Nephron progenitor cell (in vitro differentiated cells): ENCODE measurements at regions not wholly inside any gene's neighbourhood (a gene's known extent, or its start where the extent isn't known, plus 50 kb on each side); places are given as distances from the start of the nearest gene placed in this dataset.

Experiments used
- DNase-seq: peaks from one replicate; pipeline ENCODE4 v3.0.0; 2021
- H3K27ac Mint-ChIP-seq: 2 replicates; pipeline ENCODE4 v1.8.0; 2021; ENCODE audit warnings: mild to moderate bottlenecking, moderate library complexity, mixed read lengths
- H3K27me3 Mint-ChIP-seq: 2 replicates; pipeline ENCODE4 v1.8.0; 2021; ENCODE audit warnings: mild to moderate bottlenecking, low read depth, mixed read lengths; ENCODE audit not compliant: poor library complexity
- H3K36me3 Mint-ChIP-seq: 2 replicates; pipeline ENCODE4 v1.8.0; 2021; ENCODE audit warnings: low read depth, mixed read lengths
- H3K4me1 Mint-ChIP-seq: 2 replicates; pipeline ENCODE4 v1.8.0; 2021; ENCODE audit warnings: mixed read lengths
- H3K4me3 Mint-ChIP-seq: 2 replicates; pipeline ENCODE4 v1.8.0; 2021; ENCODE audit warnings: mild to moderate bottlenecking, moderate library complexity, mixed read lengths
- H3K9me3 Mint-ChIP-seq: 2 replicates; pipeline ENCODE4 v1.8.0; 2021; ENCODE audit warnings: mild to moderate bottlenecking, moderate library complexity, mixed read lengths
- TF ChIP-seq, protein P1 (sequence below): fragments of 200-600 bp; sonication (generic); IDR thresholded peaks from 2 replicates; pipeline ENCODE4 v1.5.0; 2021; ENCODE audit warnings: antibody characterized with exemption

DNA sequence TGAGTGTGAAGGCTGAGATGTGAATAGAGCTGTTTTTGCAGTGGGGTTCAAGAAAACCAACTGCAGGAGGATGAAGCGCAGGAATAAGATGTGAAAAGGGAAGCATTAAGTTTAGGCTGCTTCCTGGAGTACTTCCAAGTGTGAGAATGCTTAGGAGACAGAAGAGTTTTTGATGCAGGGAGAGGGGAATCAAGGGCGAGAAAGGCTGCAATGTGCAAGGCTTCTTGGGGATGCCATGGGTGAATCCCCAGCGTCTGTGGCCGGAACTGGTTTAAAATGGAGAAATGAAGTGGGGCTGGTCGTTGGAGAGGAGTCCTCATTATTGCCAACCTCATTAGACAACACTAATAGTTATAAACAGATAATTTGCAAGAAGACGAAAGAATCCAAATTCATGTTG, 764.9 kb downstream of the LIG4 start:
- Mint-ChIP-seq H3K27ac (no peak overlapping the region), H3K4me3 (no peak overlapping the region), H3K27me3 (no peaks in the 10 kb centered on the region), H3K9me3 (peaks cover 38% of the 10 kb centered on the region), H3K4me1 (no peaks in the 10 kb centered on the region), H3K36me3 (no peaks in the 10 kb centered on the region)
- TF ChIP-seq, protein P1, sequence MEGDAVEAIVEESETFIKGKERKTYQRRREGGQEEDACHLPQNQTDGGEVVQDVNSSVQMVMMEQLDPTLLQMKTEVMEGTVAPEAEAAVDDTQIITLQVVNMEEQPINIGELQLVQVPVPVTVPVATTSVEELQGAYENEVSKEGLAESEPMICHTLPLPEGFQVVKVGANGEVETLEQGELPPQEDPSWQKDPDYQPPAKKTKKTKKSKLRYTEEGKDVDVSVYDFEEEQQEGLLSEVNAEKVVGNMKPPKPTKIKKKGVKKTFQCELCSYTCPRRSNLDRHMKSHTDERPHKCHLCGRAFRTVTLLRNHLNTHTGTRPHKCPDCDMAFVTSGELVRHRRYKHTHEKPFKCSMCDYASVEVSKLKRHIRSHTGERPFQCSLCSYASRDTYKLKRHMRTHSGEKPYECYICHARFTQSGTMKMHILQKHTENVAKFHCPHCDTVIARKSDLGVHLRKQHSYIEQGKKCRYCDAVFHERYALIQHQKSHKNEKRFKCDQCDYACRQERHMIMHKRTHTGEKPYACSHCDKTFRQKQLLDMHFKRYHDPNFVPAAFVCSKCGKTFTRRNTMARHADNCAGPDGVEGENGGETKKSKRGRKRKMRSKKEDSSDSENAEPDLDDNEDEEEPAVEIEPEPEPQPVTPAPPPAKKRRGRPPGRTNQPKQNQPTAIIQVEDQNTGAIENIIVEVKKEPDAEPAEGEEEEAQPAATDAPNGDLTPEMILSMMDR, result no peak
- no peak for DNase-seq

DNA sequence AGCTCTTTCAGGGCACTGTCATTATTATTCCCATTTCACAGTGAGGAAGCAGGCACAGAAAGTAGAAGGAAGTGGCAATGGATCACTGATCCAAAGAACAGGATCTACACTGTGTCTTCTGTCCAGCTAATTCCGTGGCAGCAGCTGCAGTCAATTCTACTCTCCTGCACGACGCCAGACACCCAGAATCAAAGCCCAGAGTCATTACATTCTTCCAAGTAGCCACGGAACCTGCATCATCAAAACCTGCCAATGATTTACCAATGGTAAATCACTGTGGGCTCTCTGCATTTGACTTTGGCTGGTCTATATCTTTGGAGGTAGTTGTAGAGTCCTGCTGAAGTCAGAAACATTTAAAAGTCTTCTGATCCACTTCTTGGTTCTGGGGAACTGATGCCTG, 767.7 kb downstream of the LIG4 start:
- Mint-ChIP-seq H3K36me3 (no peaks in the 10 kb centered on the region), H3K27me3 (no peaks in the 10 kb centered on the region), H3K4me1 (no peaks in the 10 kb centered on the region), H3K27ac (no peak overlapping the region), H3K9me3 (peaks cover 12% of the 10 kb centered on the region), H3K4me3 (no peak overlapping the region)
- TF ChIP-seq, protein P1, result no peak
- no peak for DNase-seq

DNA sequence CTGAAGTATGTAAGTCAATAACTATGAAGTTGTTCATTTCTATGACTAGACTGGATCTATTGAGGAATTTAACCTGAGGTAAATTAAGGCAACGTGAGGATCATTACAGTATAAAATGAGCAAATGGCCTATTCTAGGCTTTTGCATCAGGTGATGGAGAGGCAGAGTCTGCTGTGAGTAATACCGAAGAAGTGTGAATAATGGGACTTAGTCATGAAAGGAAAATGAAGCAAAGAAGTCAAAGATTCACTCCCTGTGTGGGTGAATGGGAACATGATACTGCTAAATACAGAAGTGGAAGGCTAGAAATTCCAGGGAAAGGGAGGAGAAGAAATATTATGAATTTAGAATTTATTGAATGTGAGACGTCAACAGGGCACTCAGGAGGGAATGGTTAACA, 774.1 kb downstream of the LIG4 start:
- no peak for DNase-seq
- no peaks in the 10 kb centered on the region for H3K36me3 Mint-ChIP-seq
- H3K27me3 Mint-ChIP-seq, result no peaks in the 10 kb centered on the region
- H3K9me3 Mint-ChIP-seq, result no peaks in the 10 kb centered on the region
- no peaks in the 10 kb centered on the region for H3K4me1 Mint-ChIP-seq
- H3K4me3 Mint-ChIP-seq, result no peak overlapping the region
- H3K27ac Mint-ChIP-seq, result no peak overlapping the region
- TF ChIP-seq, protein P1, result no peak

DNA sequence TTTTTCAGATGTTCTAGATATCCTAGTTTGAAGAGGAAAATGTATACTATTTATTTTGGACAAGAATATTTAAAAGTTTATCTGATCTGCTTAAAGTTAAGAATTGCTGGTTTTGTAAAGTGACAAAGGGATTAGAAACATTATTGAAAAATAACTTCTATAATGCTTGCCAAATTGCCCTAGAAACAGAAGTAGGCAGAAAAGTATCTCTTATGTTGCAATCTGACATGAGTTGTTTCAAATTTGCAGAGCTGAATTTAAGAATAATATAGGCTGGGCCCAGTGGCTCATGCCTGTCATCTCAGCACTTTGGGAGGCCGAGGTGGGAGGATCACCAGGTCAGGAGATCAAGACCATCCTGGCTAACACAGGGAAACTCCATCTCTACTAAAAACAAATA, 777.1 kb downstream of the LIG4 start:
- Mint-ChIP-seq H3K4me3 (no peak overlapping the region), H3K36me3 (no peaks in the 10 kb centered on the region), H3K4me1 (no peaks in the 10 kb centered on the region), H3K27ac (no peak overlapping the region), H3K27me3 (no peaks in the 10 kb centered on the region), H3K9me3 (no peaks in the 10 kb centered on the region)
- TF ChIP-seq, protein P1, result no peak
- no peak for DNase-seq

DNA sequence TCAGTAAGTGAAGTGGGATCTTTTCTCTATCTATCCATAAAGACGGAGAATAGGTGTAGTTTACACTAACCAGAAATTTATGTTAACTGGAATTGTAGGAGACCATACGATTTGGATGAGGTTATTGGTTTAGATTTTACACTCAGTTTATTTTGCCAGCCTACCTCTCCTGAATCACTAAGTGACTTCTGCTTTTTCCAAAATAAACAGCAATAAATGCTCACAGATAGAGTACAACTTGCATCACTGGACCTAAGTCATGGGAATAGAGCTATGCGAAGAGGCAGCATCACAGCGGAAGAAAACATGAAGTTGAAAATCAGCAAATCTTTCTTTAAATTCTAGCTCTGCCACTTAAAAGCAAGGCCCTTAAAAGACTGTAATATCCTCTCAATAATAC, 781.0 kb downstream of the LIG4 start:
- Mint-ChIP-seq H3K27me3 (peaks cover 4% of the 10 kb centered on the region), H3K9me3 (no peaks in the 10 kb centered on the region), H3K36me3 (no peaks in the 10 kb centered on the region), H3K4me1 (no peaks in the 10 kb centered on the region), H3K4me3 (no peak overlapping the region), H3K27ac (no peak overlapping the region)
- TF ChIP-seq, protein P1, result no peak
- DNase-seq, result no peak

DNA sequence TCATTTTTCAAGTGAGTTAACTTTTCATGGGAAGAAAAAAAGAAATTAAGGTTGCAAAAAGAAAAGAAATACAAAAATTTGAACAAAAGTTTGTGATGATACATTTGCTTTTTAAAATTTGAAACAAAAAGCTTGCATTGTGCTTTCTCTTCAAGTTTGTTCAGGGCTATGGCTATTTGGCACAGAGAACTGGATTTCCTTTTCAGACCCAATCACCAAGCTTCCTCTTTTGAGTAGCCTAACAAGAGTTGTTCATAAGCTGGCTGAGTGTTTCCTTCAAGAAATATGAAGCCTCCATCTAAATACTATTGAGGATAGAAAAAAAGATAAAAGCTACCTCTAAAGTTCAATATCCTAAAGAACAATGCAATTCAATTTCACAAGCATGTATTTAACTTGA, 787.8 kb downstream of the LIG4 start:
- H3K4me3 Mint-ChIP-seq, result no peak overlapping the region
- no peaks in the 10 kb centered on the region for H3K4me1 Mint-ChIP-seq
- no peak overlapping the region for H3K27ac Mint-ChIP-seq
- no peak for DNase-seq
- TF ChIP-seq, protein P1, result no peak
- H3K36me3 Mint-ChIP-seq, result no peaks in the 10 kb centered on the region
- no peaks in the 10 kb centered on the region for H3K27me3 Mint-ChIP-seq
- no peaks in the 10 kb centered on the region for H3K9me3 Mint-ChIP-seq
